HT-29 (cell line): ENCODE measurements at regions not wholly inside any gene's neighbourhood (a gene's known extent, or its start where the extent isn't known, plus 50 kb on each side); places are given as distances from the start of the nearest gene placed in this dataset.
"Not testable (repeated sequence)": the region's sequence is repeated elsewhere in the genome, so short reads cannot be mapped to it uniquely, and the experiment has no call there.

ENCODE experiments used
- DNase-seq: peaks from one replicate; pipeline ENCODE4 v3.0.0-alpha.2; 2015; ENCODE audit warnings: low spot score

DNA sequence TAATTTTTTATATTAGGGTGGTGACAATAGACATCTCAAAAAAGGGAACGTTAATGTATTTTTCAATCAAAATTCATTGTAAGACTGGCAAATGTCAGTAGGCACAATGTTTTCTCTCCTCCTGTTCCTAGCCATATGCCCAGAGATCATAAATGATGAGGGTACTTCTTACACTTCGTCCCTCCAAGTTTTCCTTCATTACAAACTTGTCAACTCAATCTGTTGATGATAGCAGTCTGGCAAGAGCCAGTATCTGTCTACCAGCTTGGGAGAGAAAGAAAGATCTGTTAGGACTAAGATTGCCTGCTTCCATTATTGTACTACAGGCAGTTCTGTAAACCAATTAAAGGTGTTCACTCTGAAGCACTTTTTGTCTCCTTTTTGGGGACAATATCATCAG, 130.9 kb upstream of the DAAM1 start:
- DNase-seq: no peak

DNA sequence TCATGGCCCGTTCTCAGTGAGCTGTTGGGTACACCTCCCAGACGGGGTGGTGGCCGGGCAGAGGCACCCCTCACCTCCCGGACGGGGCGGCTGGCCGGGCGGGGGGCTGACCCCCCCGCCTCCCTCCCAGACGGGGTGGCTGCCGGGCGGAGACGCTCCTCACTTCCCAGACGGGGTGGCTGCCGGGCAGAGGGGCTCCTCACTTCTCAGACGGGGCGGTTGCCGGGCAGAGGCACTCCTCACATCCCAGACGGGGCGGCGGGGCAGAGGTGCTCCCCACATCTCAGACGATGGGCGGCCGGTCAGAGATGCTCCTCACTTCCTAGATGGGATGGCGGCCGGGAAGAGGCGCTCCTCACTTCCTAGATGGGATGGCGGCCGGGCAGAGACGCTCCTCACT, 129.7 kb upstream of the DAAM1 start:
- DNase-seq: not testable (repeated sequence)

DNA sequence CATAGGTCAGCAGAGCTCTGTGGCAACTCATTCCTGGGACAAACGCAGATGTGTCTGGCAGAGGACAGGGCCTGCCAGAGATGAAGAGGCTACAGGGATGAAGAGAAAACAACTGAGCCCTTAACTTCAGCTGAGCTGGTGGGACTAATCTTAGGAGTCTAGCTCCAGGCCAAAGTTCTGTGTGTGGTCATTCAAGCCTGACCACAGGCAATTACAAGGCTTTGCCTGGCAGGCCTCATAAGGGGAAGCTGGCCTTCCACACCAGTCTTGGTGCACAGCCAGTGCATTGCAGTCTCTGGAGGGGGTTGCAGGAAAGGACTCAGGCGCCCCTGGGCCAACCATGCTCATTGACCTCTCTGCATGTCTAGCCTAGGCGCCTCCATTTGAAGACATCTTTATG, 127.6 kb upstream of the DAAM1 start:
- DNase-seq: no peak

GRCh38 chr14:59061292-59061691, 127.2 kb upstream of the DAAM1 start:
- no peak for DNase-seq

DNA sequence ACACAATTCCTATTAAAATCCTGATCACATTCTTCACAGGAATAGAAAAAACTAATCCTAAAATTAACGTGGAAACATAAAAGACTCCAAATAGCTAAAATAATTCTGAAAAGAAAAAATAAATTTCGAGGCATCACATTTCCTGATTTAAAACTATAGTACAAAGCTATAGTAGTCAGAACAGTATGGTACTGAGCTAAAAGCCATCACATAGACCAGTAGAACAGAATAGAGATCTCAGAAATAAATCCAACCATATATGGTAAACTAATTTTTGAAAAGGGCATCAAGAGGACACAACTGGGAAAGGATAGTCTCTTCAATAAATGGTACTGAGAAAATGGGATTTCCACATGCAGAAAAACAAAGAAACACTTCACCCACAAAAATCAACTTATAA, 125.2 kb upstream of the DAAM1 start:
- DNase-seq: no peak

DNA sequence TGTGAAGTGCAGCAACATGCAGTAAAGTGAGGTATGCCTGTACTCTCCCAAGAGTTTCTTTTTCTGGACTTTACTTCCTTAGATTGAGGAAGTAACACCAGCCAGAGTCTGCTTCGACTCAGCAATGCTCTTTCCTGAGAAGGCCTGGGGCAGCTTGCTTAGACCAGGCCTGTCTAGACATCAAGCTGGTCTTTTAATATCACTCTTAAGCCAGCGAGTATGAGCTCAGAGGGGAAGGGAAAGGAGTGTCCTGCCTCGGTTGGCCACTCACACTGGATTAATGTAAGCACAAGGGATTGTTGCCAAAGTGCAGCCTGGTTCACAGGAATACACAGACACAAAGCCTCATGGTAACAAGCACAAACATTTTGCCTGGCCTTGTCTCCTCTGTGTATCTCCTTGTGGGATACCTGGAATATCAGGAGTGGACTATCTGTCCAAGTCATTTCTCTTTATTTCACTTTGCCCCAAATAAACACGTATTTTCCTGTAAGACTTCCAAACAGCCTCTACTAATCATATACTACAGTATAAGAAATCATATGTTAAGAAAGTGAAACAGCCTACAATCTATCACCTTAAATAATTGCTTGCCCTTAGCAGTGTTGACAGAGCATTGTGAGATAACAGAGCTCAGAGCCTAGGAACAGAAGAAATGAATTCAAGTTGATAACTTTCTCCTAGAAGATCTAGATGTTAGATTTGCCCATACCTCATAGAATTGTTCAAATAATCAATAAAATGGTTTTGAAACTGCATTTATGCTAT, 121.2 kb upstream of the DAAM1 start:
- no peak for DNase-seq

DNA sequence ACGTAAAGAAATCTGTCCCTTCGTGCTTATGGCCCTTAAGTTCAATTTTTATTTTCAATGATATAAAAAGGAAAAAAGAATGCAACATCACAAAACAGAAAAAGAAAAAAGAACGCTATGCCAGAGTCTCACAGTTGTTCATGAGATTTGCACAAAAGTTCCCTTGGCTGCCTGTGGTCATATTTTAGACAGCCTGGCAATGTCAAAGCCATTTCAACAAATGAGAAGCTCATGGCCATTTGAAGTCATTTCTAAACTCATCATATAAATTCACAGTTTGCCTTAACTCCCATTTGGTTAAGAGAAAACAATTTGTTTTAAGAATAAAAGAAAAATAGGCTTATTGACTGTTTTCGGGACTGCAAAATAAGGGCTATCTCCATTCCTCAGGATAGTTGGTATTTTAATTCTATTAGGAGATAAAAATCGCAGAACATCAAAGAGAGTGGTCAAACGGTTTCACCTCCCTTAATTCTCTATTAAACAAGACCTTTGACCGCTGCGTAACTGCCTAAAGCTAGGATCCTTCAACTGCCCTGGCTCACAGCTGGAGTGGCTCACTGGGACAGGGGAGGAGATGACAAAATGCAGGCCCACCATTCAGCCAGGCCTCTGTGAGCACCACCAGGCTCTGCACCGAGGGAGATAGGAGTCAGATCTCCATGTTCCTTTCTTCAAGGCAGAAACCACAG, 119.2 kb upstream of the DAAM1 start:
- no peak for DNase-seq

- no peak for DNase-seq
Observed at GRCh38 chr14:59075506-59075905, 113.0 kb upstream of the DAAM1 start.

DNA sequence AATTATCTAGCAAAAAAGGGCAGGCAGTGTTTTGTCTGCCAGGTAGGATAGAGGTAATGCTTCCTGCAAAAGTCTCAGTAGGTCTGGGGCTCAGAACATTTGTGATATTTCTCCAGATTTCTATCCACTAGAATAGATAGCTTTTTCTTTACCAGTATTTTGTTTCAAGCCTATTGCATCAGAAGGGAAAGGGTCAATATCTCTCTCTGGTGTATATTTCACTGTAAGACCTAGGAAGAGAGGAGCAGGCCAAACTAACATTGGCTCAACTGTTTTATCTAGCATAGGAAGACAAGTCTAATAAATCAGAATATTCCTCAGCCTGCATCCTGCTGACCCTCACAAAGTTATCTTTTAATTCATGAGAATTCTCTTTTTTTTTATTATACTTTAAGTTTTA, 106.7 kb upstream of the DAAM1 start:
- DNase-seq: no peak

DNA sequence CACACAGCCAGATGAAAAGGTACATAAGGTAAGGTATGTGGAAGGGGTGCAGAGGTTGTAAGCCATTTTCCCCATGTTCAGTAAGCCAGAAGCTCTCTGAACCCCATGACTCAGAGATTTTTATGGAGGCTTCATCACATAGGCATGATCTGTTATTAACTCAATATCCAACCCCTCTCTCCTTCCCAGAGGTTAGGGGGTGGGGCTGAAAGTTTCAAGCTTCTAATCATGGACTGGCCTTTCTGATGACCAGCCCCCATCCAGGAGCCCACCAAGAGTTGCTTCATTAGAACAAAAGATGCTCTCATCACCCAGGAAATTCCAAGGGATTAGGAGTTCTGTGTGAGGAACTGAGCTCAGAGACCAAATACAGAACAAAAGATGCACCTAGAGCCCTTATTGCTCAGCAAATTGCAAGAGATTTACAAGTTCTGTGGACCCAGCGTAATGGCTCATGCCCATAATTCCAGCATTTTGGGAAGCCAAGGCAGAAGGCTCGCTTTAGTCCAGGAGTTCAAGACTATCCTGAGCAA, 103.2 kb upstream of the DAAM1 start:
- DNase-seq: no peak

- no peak for DNase-seq
Observed at GRCh38 chr14:59086241-59086882, 102.1 kb upstream of the DAAM1 start.

DNA sequence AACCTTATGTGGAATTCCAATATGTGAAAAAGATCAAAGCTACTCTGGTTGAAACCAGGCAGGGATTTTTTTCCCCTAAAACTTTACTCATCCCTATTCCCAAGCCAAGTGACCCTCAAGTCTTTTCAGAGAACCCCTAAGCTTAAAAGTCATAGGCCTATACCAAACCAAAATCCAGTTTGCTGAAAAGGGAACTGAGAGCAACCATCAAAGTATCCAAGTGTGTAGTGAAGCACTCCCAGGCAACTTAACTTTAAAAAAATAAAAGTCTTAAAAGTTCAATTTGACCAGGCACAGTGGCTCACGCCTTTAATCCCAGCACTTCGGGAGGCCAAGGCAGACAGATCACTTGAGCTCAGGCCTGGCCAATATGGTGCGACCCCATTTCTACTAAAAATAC, 101.2 kb upstream of the DAAM1 start:
- no peak for DNase-seq

DNA sequence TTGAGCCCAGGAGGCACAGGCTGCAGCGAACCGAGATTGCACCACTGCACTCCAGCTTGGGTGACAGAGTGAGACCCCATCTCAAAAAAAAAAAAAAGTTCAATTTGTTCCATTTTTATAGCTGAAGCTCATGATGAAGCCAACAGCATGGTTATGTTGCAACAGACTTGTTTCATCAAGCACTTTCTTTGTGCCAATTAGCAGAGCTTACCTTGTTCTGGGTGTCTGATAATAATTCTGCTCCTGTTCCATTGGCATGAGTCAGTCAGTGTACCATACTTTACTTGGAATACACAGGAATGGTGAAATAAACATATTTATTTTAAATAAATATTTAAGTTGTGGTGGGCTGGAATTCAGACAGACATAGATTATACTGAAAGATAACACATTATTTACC, 100.8 kb upstream of the DAAM1 start:
- no peak for DNase-seq

DNA sequence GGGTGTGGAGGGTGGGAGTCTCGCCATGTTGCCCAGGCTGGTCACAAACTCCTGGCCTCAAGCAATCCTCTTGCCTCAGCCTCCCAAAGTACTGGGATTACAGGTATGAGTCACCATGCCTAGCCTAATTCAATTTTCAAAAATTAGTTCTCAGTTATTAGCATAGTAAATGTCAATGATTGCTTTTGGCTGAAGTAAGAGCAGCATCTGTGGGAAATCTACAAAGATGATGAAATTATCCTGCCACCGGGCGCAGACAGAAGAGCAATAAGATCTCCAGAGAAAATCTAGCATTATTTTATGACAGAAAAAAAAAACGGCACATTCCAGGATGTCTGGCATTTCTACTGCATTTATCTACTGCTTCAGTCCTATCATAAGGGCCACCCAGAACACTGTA, 97.9 kb upstream of the DAAM1 start:
- no peak for DNase-seq

DNA sequence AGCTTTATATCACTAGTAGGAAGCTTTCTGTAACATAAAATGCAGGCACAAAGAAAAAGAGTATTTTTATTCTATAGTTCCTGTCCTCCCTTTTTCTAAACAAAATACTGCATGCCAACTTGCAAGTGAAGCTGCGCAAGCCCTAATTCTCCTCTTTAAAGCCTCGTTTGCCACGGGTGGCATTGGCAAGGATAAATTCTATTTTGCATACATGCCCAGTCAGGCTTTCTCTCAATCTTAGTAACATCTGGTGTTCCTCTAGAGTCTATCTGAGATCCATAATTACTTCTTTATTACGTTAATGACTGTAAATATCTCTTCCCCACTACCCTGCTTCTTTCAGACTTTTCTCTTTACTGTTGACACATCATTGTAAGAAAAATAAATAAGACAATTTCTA, 97.1 kb upstream of the DAAM1 start:
- DNase-seq: no peak

DNA sequence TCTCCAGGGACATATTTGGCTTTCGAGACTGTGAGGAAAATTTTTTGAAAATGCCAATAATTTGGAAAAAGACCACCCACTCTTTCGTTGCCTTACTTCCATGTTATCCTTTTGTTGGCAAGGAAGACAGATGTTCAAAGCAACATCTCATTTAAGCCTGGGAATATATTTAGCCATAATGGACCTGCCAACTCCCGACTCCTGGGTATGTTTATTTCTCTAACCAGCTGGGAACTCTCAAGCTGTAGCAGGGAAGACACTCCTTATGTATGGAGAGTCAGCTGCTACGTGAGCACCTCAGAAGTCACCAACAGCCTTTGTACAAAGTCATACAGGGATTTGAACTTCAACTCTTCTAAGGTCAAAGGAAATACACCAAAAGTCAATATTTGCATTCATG, 96.5 kb upstream of the DAAM1 start:
- DNase-seq: no peak

GRCh38 chr14:59093902-59094301, 94.6 kb upstream of the DAAM1 start:
- DNase-seq: no peak

- DNase-seq: no peak
Observed at GRCh38 chr14:59096303-59096702, 92.2 kb upstream of the DAAM1 start.

GRCh38 chr14:59097681-59098080, 90.8 kb upstream of the DAAM1 start:
- DNase-seq: no peak

GRCh38 chr14:59098377-59098776, 90.1 kb upstream of the DAAM1 start:
- no peak for DNase-seq

- DNase-seq: no peak
Observed at GRCh38 chr14:59100205-59100604, 88.3 kb upstream of the DAAM1 start.

- DNase-seq: no peak
Observed at GRCh38 chr14:59101476-59101875, 87.0 kb upstream of the DAAM1 start.

DNA sequence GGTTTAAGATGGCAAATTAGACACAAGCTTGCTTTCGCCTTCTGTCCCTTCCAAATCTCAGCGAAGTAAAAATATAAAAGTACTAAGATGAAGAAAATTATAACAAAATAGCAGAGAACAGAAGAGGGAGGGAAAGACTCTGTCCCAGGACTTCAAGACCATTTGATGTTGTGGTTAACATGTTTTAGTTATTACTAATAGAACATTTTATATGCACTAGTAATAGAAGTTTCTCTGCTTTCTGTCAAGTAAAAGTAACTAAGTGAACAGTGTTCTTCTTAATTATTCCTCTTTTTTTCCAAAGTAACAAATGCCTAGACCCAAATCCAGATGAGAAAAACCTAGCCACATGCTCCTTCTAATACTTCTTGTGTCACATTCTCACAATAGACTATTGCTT, 85.1 kb upstream of the DAAM1 start:
- no peak for DNase-seq
